ENCODE measurements at regions not wholly inside any gene's neighbourhood (a gene's known extent, or its start where the extent isn't known, plus 50 kb on each side); places are given as distances from the start of the nearest gene placed in this dataset.

- Histone ChIP-seq H3K79me2 (ENCODE audit: insufficient read depth, low read length) (no peaks in the 10 kb centered on the region), H3K27me3 (ENCODE audit: low read length) (no peaks in the 10 kb centered on the region), H4K20me1 (ENCODE audit: low read depth, low read length) (no peaks in the 10 kb centered on the region), H2AFZ (ENCODE audit: low read depth, low read length, severe bottlenecking) (no peak overlapping the region), H3K9me2 (replicated peaks; ENCODE audit: insufficient read depth, low read length) (no peaks in the 10 kb centered on the region), H3F3A (ENCODE audit: insufficient read depth) (no peaks in the 10 kb centered on the region), H3K27ac (ENCODE audit: low read depth, low read length) (no peak overlapping the region), H3K36me3 (ENCODE audit: low read length) (no peaks in the 10 kb centered on the region), H3K4me3 (ENCODE audit: insufficient read depth, low read length, poor library complexity, severe bottlenecking) (no peak overlapping the region), H3K9ac (ENCODE audit: low read length) (no peak overlapping the region), H3K4me2 (ENCODE audit: low read depth, low read length, poor library complexity, severe bottlenecking) (no peak overlapping the region), H3K9me3 (ENCODE audit: insufficient read depth, low read length) (no peaks in the 10 kb centered on the region)
- no peak for TF ChIP-seq EZH2phosphoT487 (conservative IDR thresholded peaks at IDR 0.05; ENCODE audit: low read length)
- TF ChIP-seq, protein P1, sequence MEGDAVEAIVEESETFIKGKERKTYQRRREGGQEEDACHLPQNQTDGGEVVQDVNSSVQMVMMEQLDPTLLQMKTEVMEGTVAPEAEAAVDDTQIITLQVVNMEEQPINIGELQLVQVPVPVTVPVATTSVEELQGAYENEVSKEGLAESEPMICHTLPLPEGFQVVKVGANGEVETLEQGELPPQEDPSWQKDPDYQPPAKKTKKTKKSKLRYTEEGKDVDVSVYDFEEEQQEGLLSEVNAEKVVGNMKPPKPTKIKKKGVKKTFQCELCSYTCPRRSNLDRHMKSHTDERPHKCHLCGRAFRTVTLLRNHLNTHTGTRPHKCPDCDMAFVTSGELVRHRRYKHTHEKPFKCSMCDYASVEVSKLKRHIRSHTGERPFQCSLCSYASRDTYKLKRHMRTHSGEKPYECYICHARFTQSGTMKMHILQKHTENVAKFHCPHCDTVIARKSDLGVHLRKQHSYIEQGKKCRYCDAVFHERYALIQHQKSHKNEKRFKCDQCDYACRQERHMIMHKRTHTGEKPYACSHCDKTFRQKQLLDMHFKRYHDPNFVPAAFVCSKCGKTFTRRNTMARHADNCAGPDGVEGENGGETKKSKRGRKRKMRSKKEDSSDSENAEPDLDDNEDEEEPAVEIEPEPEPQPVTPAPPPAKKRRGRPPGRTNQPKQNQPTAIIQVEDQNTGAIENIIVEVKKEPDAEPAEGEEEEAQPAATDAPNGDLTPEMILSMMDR (IDR thresholded peaks at IDR 0.05; ENCODE audit: insufficient read depth, low read length, poor library complexity, severe bottlenecking): no peak
These were observed 1136.8 kb downstream of the AACS start for GRCh38 chr12:126201981-126202537.

DNA sequence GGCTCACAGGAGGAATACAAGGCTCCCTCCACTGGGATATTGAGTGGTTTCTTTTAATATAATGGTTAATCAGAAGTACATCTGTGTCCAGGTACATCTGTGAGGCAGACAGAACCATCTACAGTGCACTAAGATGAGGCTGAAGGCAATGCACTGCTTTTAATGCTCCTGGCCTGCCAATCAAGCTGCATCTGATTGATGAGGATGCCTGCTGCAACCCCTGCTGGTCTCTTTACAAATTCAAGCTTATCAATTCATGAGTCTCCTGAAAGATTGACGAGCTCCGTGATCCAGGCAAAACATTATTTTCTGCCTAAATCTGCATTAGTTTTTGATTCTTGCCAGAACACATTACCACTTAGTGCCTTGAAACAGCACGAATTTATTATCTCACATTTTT is 1139.1 kb downstream of the AACS start:
- no peaks in the 10 kb centered on the region for H3K9me2 ChIP-seq (replicated peaks; ENCODE audit: insufficient read depth, low read length)
- no peaks in the 10 kb centered on the region for H3K27me3 ChIP-seq (ENCODE audit: low read length)
- no peaks in the 10 kb centered on the region for H3K9me3 ChIP-seq (ENCODE audit: insufficient read depth, low read length)
- TF ChIP-seq, protein P1 (IDR thresholded peaks at IDR 0.05; ENCODE audit: insufficient read depth, low read length, poor library complexity, severe bottlenecking): no peak
- TF ChIP-seq EZH2phosphoT487 (conservative IDR thresholded peaks at IDR 0.05; ENCODE audit: low read length): no peak
- H3K79me2 ChIP-seq (ENCODE audit: insufficient read depth, low read length): no peaks in the 10 kb centered on the region
- H3F3A ChIP-seq (ENCODE audit: insufficient read depth): no peaks in the 10 kb centered on the region
- H3K4me2 ChIP-seq (ENCODE audit: low read depth, low read length, poor library complexity, severe bottlenecking): no peak overlapping the region
- no peak overlapping the region for H3K9ac ChIP-seq (ENCODE audit: low read length)
- no peak overlapping the region for H3K27ac ChIP-seq (ENCODE audit: low read depth, low read length)
- no peaks in the 10 kb centered on the region for H3K36me3 ChIP-seq (ENCODE audit: low read length)
- H4K20me1 ChIP-seq (ENCODE audit: low read depth, low read length): no peaks in the 10 kb centered on the region
- no peak overlapping the region for H2AFZ ChIP-seq (ENCODE audit: low read depth, low read length, severe bottlenecking)
- no peak overlapping the region for H3K4me3 ChIP-seq (ENCODE audit: insufficient read depth, low read length, poor library complexity, severe bottlenecking)

- Histone ChIP-seq H3K27me3 (ENCODE audit: low read length) (no peaks in the 10 kb centered on the region), H3K9me3 (ENCODE audit: insufficient read depth, low read length) (no peaks in the 10 kb centered on the region), H3F3A (ENCODE audit: insufficient read depth) (no peaks in the 10 kb centered on the region), H3K9me2 (replicated peaks; ENCODE audit: insufficient read depth, low read length) (no peaks in the 10 kb centered on the region), H4K20me1 (ENCODE audit: low read depth, low read length) (no peaks in the 10 kb centered on the region), H3K36me3 (ENCODE audit: low read length) (no peaks in the 10 kb centered on the region), H2AFZ (ENCODE audit: low read depth, low read length, severe bottlenecking) (no peak overlapping the region), H3K4me3 (ENCODE audit: insufficient read depth, low read length, poor library complexity, severe bottlenecking) (no peak overlapping the region), H3K27ac (ENCODE audit: low read depth, low read length) (no peak overlapping the region), H3K4me2 (ENCODE audit: low read depth, low read length, poor library complexity, severe bottlenecking) (no peak overlapping the region), H3K79me2 (ENCODE audit: insufficient read depth, low read length) (no peaks in the 10 kb centered on the region), H3K9ac (ENCODE audit: low read length) (no peak overlapping the region)
- no peak for TF ChIP-seq EZH2phosphoT487 (conservative IDR thresholded peaks at IDR 0.05; ENCODE audit: low read length)
- TF ChIP-seq, protein P1 (IDR thresholded peaks at IDR 0.05; ENCODE audit: insufficient read depth, low read length, poor library complexity, severe bottlenecking): no peak
These were observed 1144.8 kb downstream of the AACS start for GRCh38 chr12:126210026-126210425.
